DND-41 (cell line): ENCODE measurements at regions not wholly inside any gene's neighbourhood (a gene's known extent, or its start where the extent isn't known, plus 50 kb on each side); places are given as distances from the start of the nearest gene placed in this dataset.

Experiments used
- CTCF ChIP-seq: IDR thresholded peaks from 2 replicates; pipeline ENCODE4 v1.5.1; 2012; ENCODE audit warnings: borderline replicate concordance, low read length, moderate library complexity, mild to moderate bottlenecking; ENCODE audit not compliant: poor library complexity, severe bottlenecking; ENCODE audit errors: extremely low read depth
- EZH2 ChIP-seq: IDR thresholded peaks from 3 replicates; pipeline ENCODE4 v1.6.1; 2012; ENCODE audit warnings: borderline replicate concordance, low read depth, mild to moderate bottlenecking, moderate library complexity, low read length, inconsistent platforms; ENCODE audit not compliant: severe bottlenecking

DNA sequence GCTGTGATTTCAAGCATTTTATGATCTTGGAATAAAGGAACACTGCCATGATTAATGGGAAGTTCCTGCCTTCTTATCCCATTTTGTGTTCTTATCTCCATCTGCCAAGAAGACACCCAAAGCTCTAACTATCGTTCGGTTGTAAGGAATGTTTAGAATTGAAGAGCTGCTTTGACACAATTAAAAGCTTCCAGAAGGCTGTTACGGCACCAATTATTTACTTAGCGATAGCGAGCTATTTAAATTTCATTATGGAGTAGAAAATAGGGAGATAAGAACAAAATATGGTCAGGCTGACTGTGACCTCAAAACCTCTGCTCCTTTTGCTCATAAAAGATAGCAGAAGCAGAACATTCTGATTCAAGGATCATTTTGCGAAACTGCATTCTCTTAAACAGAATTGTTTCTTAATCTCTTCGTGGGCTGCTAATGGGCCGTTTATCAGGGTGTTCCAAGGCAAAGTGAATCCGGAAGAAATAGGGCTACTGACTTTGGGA is 101.6 kb downstream of the SLC4A3 start:
- TF ChIP-seq CTCF (no peak), EZH2 (no peak)
